H9 (cell line): ENCODE measurements at regions not wholly inside any gene's neighbourhood (a gene's known extent, or its start where the extent isn't known, plus 50 kb on each side); places are given as distances from the start of the nearest gene placed in this dataset.

ENCODE experiments used
- DNase-seq: peaks from one replicate; pipeline ENCODE4 v3.0.0-alpha.2; 2017
- H2AFZ ChIP-seq: one replicate; pipeline ENCODE4 v1.6.1; 2013; ENCODE audit warnings: mild to moderate bottlenecking, low read length, control low read depth, moderate library complexity
- H2AK5ac ChIP-seq: 2 replicates; pipeline ENCODE4 v1.6.1; 2013; ENCODE audit warnings: low read length, control low read depth, mixed read lengths; ENCODE audit not compliant: insufficient read length
- H2BK120ac ChIP-seq: one replicate; pipeline ENCODE4 v1.6.1; 2013; ENCODE audit warnings: low read depth, mild to moderate bottlenecking, low read length, control low read depth, inconsistent platforms; ENCODE audit not compliant: poor library complexity, severe bottlenecking
- H2BK12ac ChIP-seq: 2 replicates; pipeline ENCODE4 v1.6.1; 2013; ENCODE audit warnings: low read length, control low read depth, mixed read lengths, low read depth; ENCODE audit not compliant: insufficient read length
- H2BK15ac ChIP-seq: 2 replicates; pipeline ENCODE4 v1.6.1; 2013; ENCODE audit warnings: low read depth, low read length, control low read depth
- H2BK20ac ChIP-seq: one replicate; pipeline ENCODE4 v1.6.1; 2013; ENCODE audit warnings: low read depth, mild to moderate bottlenecking, low read length, control low read depth, inconsistent platforms; ENCODE audit not compliant: poor library complexity, severe bottlenecking
- H2BK5ac ChIP-seq: 2 replicates; pipeline ENCODE4 v1.6.1; 2013; ENCODE audit warnings: low read length, control low read depth, mixed read lengths; ENCODE audit not compliant: insufficient read length
- H3K14ac ChIP-seq: 2 replicates; pipeline ENCODE4 v1.6.1; 2013; ENCODE audit warnings: low read length, control low read depth; ENCODE audit not compliant: insufficient read depth
- H3K18ac ChIP-seq: 2 replicates; pipeline ENCODE4 v1.6.1; 2013; ENCODE audit warnings: low read depth, mild to moderate bottlenecking, mixed read lengths, low read length, control low read depth; ENCODE audit not compliant: insufficient read length
- H3K23ac ChIP-seq: 2 replicates; pipeline ENCODE4 v1.6.1; 2013; ENCODE audit warnings: low read length, control low read depth, mixed read lengths, low read depth; ENCODE audit not compliant: insufficient read length
- H3K23me2 ChIP-seq: 2 replicates; pipeline ENCODE4 v1.6.1; 2013; ENCODE audit warnings: low read depth, mild to moderate bottlenecking, mixed read lengths, low read length, control low read depth; ENCODE audit not compliant: insufficient read length, poor library complexity, severe bottlenecking
- H3K27ac ChIP-seq: 2 replicates; pipeline ENCODE4 v1.5.1; 2013; ENCODE audit warnings: low read length, control low read depth, mixed read lengths, low read depth; ENCODE audit not compliant: insufficient read length
- H3K27me3 ChIP-seq: 2 replicates; pipeline ENCODE4 v1.6.1; 2013; ENCODE audit warnings: low read length, control low read depth, inconsistent platforms; ENCODE audit not compliant: insufficient read depth
- H3K4ac ChIP-seq: 2 replicates; pipeline ENCODE4 v1.6.1; 2013; ENCODE audit warnings: low read depth, mild to moderate bottlenecking, control low read depth, inconsistent platforms, low read length, moderate library complexity
- H3K4me1 ChIP-seq: 2 replicates; pipeline ENCODE4 v1.6.1; 2013; ENCODE audit warnings: low read length, control low read depth, inconsistent platforms; ENCODE audit not compliant: insufficient read depth
- H3K4me2 ChIP-seq: 2 replicates; pipeline ENCODE4 v1.6.1; 2013; ENCODE audit warnings: low read length, control low read depth, mixed read lengths; ENCODE audit not compliant: insufficient read length, insufficient read depth
- H3K56ac ChIP-seq: 2 replicates; pipeline ENCODE4 v1.6.1; 2013; ENCODE audit warnings: low read depth, mild to moderate bottlenecking, mixed read lengths, low read length, control low read depth; ENCODE audit not compliant: insufficient read length
- H3K79me1 ChIP-seq: 2 replicates; pipeline ENCODE4 v1.6.1; 2013; ENCODE audit warnings: low read depth, mild to moderate bottlenecking, moderate library complexity, low read length, control low read depth, inconsistent platforms; ENCODE audit not compliant: insufficient read depth, poor library complexity, severe bottlenecking
- H3K79me2 ChIP-seq: 2 replicates; pipeline ENCODE4 v1.6.1; 2013; ENCODE audit warnings: low read length, control low read depth, inconsistent platforms; ENCODE audit not compliant: insufficient read depth
- H3K9ac ChIP-seq: 2 replicates; pipeline ENCODE4 v1.6.1; 2013; ENCODE audit warnings: low read length, control low read depth, mixed read lengths; ENCODE audit not compliant: insufficient read length; ENCODE audit errors: extremely low read depth
- H3K9me3 ChIP-seq: one replicate; pipeline ENCODE4 v1.6.1; 2013; ENCODE audit warnings: low read depth, low read length, inconsistent platforms; ENCODE audit not compliant: control insufficient read depth
- H3T11ph ChIP-seq: one replicate; pipeline ENCODE4 v1.6.1; 2013; ENCODE audit warnings: mild to moderate bottlenecking, low read length, control low read depth, inconsistent platforms
- H4K20me1 ChIP-seq: one replicate; pipeline ENCODE4 v1.6.1; 2013; ENCODE audit not compliant: control insufficient read depth, insufficient read length, insufficient read depth
- H4K5ac ChIP-seq: 2 replicates; pipeline ENCODE4 v1.6.1; 2013; ENCODE audit warnings: low read depth, mild to moderate bottlenecking, mixed read lengths, low read length, control low read depth; ENCODE audit not compliant: insufficient read length
- H4K8ac ChIP-seq: replicated peaks from 2 replicates; pipeline ENCODE4 v1.6.1; 2013; ENCODE audit warnings: low read length, control low read depth, mixed read lengths, low read depth; ENCODE audit not compliant: insufficient read length
- H4K91ac ChIP-seq: 2 replicates; pipeline ENCODE4 v1.6.1; 2013; ENCODE audit warnings: low read depth, mild to moderate bottlenecking, moderate library complexity, mixed read lengths, low read length, control low read depth; ENCODE audit not compliant: insufficient read length
- H3K27ac Mint-ChIP-seq, 3 experiments: 2 replicates in 2 of 3; 3 replicates in 1 of 3; pipeline ENCODE4 v1.8.0; 2020 to 2021; ENCODE audit warnings: mixed read lengths in 3 of 3, mild to moderate bottlenecking in 1 of 3, moderate library complexity in 1 of 3
- H3K27me3 Mint-ChIP-seq: 2 replicates; pipeline ENCODE4 v1.8.0; 2021; ENCODE audit warnings: low read depth, mild to moderate bottlenecking, moderate library complexity, mixed read lengths
- H3K36me3 Mint-ChIP-seq, 3 experiments: 2 replicates in 2 of 3; 3 replicates in 1 of 3; pipeline ENCODE4 v1.8.0; 2020 to 2021; ENCODE audit warnings: low read depth in 3 of 3, mixed read lengths in 3 of 3; ENCODE audit not compliant: insufficient read depth in 1 of 3
- H3K4me1 Mint-ChIP-seq, 2 experiments: 2 replicates each; pipeline ENCODE4 v1.8.0; 2020; ENCODE audit warnings: mixed read lengths in 2 of 2
- H3K4me3 Mint-ChIP-seq, 2 experiments: 2 replicates in 1 of 2; 3 replicates in 1 of 2; pipeline ENCODE4 v1.8.0; 2020 to 2021; ENCODE audit warnings: mild to moderate bottlenecking in 2 of 2, mixed read lengths in 2 of 2, moderate library complexity in 1 of 2
- H3K9me3 Mint-ChIP-seq, 2 experiments: 2 replicates in 1 of 2; 3 replicates in 1 of 2; pipeline ENCODE4 v1.8.0; 2020; ENCODE audit warnings: mild to moderate bottlenecking in 2 of 2, mixed read lengths in 2 of 2, moderate library complexity in 1 of 2
- CTCF ChIP-seq: fragments of 200-600 bp; sonication (generic); conservative IDR thresholded peaks from 3 replicates; pipeline ENCODE4 v1.8.0; 2021; ENCODE audit warnings: antibody characterized with exemption, mild to moderate bottlenecking
- WGBS: extraction: QIAGEN DNeasy Blood & Tissue Kit; methylation state at CpG from one replicate; pipeline ENCODE4 v1.1.7; 2013; ENCODE audit warnings: missing lambda C conversion rate, low lambda C conversion rate, mixed read lengths; ENCODE audit not compliant: insufficient read length; ENCODE audit errors: extremely low coverage; 5-methylcytosine and 5-hydroxymethylcytosine counted together

- H2BK5ac ChIP-seq, result no peak overlapping the region
- no peaks in the 10 kb centered on the region for H3K79me2 ChIP-seq
- no peaks in the 10 kb centered on the region for H4K20me1 ChIP-seq
- H2AFZ ChIP-seq, result no peak overlapping the region
- no peak overlapping the region for H3K4me3 Mint-ChIP-seq
- no peak for DNase-seq
- no peak overlapping the region for H3K4me2 ChIP-seq
- no peak overlapping the region for H2BK15ac ChIP-seq
- no peak overlapping the region for H3K23ac ChIP-seq
- TF ChIP-seq CTCF, result no peak
- H2BK12ac ChIP-seq, result no peak overlapping the region
- WGBS, result no CpG with 5 or more reads among the region's 2 CpGs
- no peak overlapping the region for H2BK20ac ChIP-seq
- H4K91ac ChIP-seq, result no peak overlapping the region
- no peak overlapping the region for H2BK120ac ChIP-seq
- H3K4me1 Mint-ChIP-seq, result no peaks in the 10 kb centered on the region
- no peak overlapping the region for H4K5ac ChIP-seq
- no peaks in the 10 kb centered on the region for H3K27me3 ChIP-seq
- no peak overlapping the region for H4K8ac ChIP-seq
- H3K36me3 Mint-ChIP-seq, result no peaks in the 10 kb centered on the region
- H3K9ac ChIP-seq, result no peak overlapping the region
- no peak overlapping the region for H3K14ac ChIP-seq
- no peak overlapping the region for H3K27ac ChIP-seq
- H3K27me3 Mint-ChIP-seq, result no peaks in the 10 kb centered on the region
- no peaks in the 10 kb centered on the region for H3K79me1 ChIP-seq
- no peaks in the 10 kb centered on the region for H3K23me2 ChIP-seq
- no peak overlapping the region for H3K18ac ChIP-seq
- no peaks in the 10 kb centered on the region for H3K4me1 ChIP-seq
- H3K27ac Mint-ChIP-seq, result no peak overlapping the region
- H3K4ac ChIP-seq, result no peak overlapping the region
- H3K9me3 Mint-ChIP-seq, result no peaks in the 10 kb centered on the region; a peak in 1 of 5 replicates
- H3T11ph ChIP-seq, result no peak overlapping the region
- H3K9me3 ChIP-seq, result no peaks in the 10 kb centered on the region
- H2AK5ac ChIP-seq, result no peak overlapping the region
- no peak overlapping the region for H3K56ac ChIP-seq
Observed at GRCh38 chr4:162622664-162623063, 458.9 kb upstream of the FSTL5 start.
